GM19043 (cell line): ENCODE measurements at regions not wholly inside any gene's neighbourhood (a gene's known extent, or its start where the extent isn't known, plus 50 kb on each side); places are given as distances from the start of the nearest gene placed in this dataset.

Experiments
- ATAC-seq: cut with Tn5 transposase; IDR thresholded peaks from one replicate; pipeline ENCODE4 v1.9.1; 2021; ENCODE audit warnings: low read depth; ENCODE audit not compliant: unreplicated experiment

DNA sequence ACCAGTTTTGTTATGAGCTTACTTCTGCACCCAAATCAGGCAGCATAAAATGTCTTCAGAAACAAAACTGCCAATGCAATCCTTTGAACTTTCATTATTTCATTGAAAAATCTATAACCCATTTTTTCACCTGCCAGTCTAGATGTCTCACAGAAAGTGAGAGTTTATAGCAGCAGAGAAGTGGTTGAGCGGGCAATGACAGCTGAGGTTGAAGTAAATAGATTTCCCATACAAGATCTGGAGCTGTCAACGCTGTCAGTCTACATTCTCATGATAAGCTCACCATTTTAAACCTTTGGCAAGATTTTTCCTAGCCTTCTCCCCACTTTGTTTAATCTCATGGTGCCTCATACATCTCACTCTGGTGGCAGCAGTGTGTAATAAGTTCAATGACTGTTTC lies 1144.9 kb upstream of the PCDH9 start:
- no peak for ATAC-seq

DNA sequence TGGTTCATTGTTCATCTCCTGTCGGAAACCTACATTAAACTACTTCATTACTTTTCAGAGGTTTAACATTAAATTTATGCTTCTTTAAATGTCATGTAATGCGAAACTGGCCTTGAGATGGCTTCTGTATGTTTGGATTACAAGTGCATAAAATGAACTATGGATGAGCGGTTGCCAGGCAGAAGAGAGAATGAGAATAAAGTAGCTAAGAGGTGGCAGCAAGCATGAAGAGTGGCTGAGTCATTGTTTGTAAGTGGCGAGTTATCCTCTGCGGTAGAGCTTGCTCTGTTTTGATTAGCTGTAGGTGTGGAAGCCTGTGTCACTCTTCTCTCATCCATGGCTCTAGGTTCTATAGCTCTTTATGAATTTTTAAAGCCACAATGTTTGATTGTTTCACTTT lies 1139.6 kb upstream of the PCDH9 start:
- no peak for ATAC-seq

DNA sequence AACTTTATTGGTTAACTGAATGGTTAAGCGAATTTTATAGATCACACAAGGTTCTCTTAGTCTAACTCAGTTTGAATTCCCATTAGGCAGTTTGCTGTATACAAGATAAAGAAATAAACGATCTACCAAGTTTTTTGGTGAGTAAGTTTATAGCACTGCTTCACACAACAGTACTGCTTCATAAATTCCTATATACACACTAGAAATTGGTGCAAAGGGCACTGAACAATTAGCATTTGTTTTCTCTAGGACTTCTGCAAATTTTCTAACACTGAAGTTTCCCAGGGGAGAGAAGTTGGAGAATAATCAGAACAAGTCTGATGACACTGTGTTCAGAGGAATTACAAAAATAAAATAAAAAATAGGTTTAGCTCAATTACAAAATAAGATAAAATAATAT lies 1138.8 kb upstream of the PCDH9 start:
- ATAC-seq: no peak

DNA sequence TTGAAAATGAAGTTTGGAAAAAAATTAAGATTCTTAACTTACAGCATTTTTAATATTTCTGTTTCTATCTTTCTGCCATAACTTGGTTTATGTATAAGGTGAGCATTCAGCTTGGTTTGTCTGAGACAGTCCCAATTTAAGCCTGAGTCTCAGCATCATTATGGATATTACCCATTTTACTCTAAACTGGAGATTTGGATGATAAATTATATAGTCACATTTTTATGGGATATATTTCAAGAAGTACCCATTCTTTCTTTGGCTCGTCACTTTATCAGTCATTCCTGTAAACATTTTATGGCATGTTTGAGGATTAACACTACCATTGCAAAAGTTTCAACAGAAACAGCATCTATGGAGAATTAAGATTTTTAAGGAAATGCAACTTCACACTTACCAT lies 1129.0 kb upstream of the PCDH9 start:
- ATAC-seq: no peak

DNA sequence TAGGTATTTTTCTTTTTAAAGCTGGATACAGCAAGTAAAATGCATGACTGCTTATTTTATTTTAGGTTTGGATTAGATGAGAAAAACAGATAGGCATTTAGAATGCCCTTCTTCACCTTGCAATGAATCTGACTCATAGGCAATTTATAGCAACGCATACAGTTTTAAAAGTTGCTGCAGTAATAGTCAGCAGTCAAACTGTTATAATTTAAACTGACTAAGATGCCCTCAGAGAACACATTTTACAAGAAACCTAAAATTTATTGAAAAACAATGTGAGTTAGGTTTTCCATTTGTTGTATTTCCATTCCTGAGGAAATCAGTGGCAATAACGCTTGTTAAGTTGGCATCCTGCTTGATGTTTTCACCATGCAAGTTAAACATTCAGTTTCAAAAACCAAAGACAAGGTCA lies 1128.2 kb upstream of the PCDH9 start:
- ATAC-seq: no peak

DNA sequence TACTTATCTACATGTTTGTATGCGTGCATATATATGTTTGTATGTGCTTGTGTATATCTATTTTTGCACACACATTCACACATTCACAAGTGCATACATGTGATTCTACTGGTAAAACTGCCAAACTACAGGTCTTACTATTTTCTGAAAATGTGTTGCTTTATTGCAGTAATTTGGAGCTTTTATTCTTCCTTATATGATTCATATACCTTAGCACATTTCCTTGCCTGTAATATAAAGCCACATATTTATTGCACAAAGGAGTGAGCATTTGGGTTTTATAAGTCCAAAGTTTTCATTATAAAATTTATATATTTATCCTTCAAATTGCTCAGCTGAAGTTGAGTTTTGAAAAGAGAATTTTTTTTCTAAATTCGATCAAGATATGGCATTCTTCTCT lies 1120.4 kb upstream of the PCDH9 start:
- no peak for ATAC-seq

DNA sequence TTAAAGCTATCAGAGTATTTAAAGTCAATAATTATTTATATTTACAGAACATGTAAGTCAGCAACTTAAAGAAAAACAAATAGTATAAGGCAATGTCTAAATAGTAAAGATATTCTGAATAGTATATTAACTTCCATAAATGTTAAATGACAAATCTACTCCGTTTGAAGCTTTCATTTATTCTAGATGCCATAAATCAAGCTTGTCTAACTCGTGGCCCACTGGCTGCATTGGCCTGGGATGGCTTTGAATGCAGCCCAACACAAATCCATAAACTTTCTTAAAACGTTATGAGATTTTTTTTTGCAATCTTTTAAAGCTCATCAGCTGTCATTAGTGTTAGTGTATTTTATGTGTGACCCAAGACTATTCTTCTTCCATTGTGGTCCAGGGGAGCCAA lies 1117.1 kb upstream of the PCDH9 start:
- no peak for ATAC-seq

DNA sequence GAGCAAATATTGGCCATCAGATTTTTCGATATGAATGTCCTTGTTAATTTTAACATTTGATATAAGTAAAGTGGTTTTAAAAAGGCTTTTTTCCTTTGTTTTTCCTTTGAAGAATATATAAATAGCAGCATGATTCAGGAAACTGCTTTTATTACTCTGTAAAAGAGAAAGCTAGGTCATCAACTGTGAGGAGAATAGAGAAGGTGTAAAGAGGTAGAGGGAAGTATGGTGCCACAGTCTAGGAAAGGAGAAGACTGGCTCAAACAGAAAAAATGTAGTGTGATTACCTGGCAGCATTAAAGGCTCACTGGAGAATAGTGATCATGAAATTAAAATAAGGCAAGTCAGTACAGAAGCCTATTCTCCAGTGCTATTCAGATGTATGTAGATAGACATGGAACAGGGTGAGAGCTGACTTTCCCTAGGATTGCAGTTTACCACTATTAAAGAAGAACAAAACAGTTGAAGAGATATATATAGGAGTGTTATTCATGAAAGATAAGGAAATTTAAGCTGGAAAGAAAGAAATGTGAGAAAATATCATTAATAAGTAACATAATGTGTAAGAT lies 1115.9 kb upstream of the PCDH9 start:
- no peak for ATAC-seq

DNA sequence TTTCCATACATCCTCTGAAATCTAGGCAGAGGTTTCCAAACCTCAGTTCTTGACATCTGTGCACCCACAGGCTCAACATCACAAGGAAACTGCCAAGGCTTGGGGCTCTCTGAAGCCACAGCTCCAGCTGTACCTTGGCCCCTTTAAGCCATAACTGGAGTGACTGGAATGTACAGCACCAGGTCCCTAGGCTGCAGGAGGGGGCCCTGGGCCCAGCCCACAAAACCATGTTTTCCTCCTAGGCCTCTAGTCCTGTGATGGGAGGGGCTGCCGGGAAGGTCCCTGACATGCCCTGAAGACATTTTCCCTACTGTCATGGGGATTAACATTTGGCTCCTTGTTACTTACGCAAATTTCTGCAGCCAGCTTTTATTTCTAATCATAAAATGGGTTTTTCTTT lies 1093.0 kb upstream of the PCDH9 start:
- ATAC-seq: no peak

DNA sequence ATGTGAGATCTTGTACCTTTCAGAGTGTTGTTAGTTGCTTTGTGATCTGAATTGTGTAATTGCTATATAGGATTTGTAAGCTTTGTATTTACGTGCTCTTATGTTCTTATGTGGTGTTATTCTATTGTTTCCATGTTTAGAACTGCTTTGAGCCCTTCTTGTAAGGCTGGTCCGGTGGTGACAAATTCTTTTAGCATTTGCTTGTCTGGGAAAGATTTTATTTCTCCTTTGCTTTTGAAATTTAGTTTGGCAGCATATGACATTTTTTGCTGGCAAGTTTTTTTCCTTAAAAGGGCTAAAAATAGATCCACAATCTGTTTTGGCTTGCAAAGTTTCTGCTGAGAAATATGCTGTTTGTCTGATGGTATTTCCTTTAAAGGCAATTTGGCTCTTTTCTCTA lies 1089.2 kb upstream of the PCDH9 start:
- ATAC-seq: no peak

DNA sequence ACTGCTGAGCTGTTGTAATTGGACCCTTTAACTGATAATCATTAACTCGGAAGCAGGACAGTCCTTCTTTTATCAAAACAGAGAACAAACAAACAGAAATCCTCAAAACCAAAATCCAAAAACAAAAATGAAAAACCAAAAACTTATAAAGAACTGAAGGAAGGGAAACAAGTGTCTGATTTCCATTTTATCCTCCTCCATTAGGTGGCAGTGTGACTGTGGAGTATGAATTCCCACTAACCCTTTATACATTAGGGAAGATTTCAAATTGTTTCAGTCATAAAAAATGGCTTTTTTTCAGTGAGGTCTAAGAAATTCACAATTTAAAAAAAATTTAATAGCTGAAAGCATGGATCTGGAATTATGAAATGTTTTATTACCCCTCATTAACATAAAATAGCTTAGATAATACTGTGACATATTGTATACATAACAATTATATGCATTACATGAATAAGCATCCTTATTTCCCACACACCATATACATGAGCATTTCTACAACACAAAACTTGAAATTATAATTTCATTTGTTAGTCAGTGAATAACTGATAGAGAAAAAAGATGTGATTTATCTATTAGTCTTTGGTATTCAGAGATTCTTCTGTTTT lies 1074.3 kb upstream of the PCDH9 start:
- no peak for ATAC-seq

DNA sequence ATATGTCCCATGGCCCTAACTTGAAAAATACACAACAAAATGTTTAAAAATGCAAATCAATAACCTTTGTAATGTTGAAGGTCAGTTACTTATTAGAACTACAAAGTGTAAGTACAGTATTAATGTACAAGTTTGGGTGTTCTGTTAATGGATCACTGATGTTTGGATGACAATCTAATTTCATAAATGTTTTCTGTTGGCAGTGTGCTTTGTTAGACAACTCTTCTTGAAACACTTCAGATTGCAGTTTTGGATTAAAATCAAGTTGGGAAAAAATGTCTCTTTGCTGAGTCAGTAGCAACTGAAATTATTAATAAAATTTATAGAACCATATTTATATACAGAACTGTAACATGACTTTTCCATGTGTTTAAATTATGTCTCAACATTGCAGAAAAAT lies 1063.5 kb upstream of the PCDH9 start:
- ATAC-seq: no peak

DNA sequence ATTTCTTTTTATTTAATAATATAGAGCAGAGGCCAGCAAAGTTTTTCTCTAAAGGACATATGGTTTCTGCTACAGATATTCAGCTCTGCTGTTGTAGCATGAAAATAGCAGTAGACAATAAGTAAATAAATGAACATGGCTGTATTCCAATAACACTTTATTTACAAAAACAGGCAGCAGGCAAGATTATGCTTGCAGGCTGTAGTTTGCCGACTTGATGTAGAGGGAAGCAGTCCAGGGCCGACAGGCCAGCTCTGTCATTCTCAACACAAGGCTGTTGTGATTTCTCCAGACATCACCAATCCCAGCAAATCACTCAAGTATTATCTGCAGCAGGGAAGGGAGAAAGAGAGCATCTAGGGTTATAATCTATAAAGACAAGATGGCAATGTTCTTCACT lies 1062.5 kb upstream of the PCDH9 start:
- no peak for ATAC-seq

DNA sequence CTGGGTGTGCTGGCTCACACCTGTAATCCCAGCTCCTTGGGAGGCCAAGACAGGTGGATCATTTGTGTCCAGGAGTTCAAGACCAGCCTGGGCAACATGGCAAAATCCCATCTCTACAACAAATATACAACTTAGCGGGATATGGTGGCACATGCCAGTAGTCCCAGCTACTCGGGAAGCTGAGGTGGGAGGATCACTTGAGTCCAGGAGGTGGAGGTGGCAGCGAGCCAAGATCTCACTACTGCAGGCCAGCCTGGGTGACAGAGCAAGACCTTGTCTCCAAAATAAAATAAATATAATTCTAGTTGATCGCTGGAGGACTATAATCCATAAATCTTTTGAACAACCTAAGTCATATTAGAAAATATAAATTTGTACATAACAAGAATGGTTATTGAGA lies 1061.5 kb upstream of the PCDH9 start:
- ATAC-seq: no peak

DNA sequence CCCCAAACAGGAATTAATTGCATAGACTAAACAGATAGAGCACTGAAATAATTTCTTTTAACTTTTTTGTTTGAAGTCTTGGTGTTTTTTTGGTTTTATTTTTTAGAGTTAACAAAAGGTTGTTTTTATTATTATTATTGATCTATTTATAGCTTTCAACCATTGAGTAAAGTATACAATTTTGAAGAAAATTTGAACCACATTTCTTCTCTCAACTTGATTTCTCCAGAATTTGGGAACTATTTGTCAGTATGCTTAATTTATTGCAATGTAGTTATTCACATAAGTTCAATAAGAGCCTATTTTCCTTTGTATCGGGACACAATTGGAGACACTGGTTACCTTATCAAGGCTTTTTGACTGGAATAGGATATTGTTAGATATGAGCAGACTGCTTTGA lies 1045.6 kb upstream of the PCDH9 start:
- no peak for ATAC-seq

DNA sequence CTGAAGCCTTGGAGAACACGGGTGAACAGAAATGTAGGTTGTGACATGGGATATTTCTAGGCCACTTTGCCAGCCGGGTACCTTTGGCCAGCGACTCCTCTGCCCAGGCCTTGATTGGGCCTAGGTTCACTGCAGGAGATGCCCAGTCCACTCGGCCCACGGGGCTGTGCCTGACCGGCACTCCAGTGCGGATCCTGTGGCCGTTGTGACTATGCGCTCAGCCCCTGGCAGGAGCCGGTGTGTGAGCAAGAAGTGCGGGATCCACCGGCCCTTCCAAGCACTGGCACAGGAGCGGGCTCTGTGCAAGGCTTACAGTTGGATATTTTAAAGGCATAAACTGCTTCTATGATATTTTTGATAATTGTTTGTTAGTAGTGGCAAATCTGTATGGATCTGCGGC lies 1042.5 kb upstream of the PCDH9 start:
- ATAC-seq: no peak

DNA sequence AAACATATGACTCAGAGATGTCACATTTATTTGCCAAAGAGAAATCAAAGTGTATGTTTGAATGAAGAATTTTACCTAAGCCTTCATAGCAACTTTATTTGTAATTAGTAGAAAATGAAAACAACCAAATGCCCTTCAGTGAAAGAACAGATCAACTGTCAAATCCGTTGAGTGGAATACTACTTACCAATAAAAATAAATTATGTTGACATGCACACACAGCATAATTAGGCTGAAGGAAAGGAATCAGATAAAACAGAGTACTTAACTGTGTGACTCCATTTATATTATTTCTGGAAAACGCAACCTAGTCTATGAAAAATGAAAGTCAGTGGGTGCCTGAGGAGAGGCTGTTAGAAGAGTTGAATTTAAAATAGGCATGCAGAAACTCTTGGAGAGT lies 1034.6 kb upstream of the PCDH9 start:
- no peak for ATAC-seq

DNA sequence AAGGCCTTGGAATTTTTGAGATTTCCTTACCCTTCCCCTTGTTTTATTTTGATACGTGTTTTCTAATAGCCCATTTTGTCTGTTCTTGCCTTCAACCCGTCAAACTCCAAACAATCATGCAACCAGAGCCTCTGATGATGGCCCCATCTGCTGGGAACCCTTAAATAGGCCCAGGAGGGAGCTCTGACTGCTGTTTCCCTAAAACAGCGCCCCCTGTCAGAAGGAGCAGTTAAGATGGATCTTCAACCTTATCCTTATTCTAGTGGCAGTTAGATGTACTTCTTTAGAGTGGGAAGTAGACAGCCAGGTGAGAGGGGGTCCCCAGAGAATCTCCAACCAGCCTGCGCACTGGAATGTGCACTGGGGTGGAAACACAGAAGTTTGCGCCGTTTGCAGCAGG lies 1031.0 kb upstream of the PCDH9 start:
- no peak for ATAC-seq

DNA sequence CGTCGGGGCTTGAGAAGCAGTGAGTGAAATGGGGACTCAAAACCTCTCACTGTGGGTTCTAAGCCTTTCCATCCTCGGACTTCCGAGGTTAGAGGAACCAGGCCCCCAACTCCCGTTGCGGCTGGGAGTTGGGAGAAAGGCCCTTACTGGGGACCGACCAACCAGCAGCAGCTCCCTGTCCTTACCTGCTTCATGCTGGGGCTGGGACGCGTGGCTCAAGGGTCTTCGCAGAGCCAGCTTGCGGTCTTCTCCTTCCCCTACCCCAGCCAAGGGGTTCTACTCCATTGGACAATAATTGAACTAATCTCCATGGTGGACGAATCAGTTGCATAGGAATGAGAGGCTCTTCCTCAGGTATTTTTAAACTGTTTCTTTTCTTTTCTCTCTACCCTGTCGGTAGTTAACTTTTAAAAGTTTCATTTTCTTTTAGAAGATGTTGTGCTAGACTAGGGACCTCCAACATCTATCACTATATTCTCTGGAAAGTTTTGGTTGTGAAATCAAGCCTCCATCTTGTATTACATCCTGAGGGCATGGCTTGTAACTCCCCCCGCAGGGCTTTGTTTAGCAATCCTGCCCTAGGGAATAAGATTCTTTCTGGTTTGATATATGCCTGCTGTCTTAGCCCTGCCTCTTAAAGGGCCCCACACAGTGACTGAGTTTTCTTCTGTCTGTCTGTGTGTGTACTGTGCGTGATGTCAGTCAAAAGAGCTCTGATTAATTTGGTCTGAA lies 1027.1 kb upstream of the PCDH9 start:
- ATAC-seq: no peak

DNA sequence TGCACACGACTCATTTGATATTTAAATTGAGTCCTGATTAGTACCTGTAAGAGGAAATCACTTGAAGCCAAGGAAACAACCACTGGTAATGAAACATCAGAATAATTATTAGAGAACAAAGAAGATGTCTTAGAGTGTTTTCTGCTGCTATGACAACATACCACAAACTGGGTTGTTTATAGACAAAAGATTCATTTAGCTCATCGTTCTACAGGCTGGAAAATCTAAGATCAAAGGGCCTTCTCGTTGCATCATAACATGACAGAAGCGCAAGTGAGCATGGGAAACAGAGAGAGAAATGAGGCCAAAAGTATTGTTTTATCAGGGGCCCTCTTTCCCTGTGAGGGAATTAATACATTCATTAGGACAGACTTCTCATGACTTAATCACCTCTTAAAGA lies 1024.0 kb upstream of the PCDH9 start:
- no peak for ATAC-seq

DNA sequence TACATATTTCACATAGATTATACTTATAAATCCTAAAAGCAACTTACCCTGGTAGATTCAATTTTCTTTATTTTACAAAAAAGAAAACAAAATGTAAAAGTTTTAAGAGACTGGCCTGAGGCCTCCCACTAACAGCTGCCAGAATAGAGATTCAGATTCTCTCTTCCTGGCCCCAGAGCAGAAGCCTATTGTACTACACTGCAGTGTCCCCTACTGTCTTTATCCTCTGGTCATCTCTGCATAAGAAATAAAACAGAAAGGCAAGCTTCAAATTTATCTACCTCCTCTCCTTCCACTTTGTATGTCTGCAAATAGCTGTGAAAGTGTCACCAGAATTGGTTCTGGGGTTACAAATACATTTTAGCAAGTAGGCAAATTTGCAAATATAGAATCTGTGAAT lies 1004.1 kb upstream of the PCDH9 start:
- no peak for ATAC-seq

DNA sequence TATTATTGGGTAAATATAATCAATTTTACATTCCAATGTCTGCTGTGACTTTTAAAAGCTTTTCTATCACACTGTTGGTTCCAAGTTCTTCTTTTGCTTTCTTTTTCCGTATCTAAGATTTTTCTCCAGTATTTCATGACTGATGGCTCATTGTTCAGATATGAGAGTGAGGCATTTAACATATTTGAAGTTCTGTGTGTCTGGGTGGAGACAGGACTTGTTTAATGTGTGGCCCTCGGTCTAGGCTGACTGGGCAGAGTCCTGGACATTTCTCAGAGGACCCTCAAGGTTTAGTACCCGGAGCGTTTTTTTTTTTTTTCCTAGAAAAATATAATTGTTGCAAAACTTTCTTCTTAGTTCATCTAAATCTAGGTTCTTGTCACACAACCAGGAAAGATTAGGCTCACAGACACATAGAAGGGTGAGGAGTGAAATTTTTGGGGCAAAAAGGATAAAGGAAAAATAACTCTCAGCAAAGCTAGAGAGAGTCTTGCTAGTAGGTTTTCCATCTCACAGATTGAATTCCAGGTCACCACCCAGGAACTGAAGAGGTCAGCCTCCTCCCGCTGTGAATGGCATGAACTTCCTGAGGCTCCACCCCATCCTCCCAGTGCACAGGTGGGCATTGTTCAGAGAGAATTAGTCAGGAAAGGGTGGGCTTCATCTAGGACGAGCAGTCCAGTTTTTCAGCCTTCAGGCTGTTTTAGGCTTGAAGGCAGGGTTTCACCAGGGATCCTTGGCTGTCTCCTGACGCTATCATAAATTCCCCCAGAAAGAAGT lies 1002.4 kb upstream of the PCDH9 start:
- no peak for ATAC-seq
